ENCODE measurements at regions not wholly inside any gene's neighbourhood (a gene's known extent, or its start where the extent isn't known, plus 50 kb on each side); places are given as distances from the start of the nearest gene placed in this dataset.
"Not testable (repeated sequence)": the region's sequence is repeated elsewhere in the genome, so short reads cannot be mapped to it uniquely, and the experiment has no call there.

DNA sequence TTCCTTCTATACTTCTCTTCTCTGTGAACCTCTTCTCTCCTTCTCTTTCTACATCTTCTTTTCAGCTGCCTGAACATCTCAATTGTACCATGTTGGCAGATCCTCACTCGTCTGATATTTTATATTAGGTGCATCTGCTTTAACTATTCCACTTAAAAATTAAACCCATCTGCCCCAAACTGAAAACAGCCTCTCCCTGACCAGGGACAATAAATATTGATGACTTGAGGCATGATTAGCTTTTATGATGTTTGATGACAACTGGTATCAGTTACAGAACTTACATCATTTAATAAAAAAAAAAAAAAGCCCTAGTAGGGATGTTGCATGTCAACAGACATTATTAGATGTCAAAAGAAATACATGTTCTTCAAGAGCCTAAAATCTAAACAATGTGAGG, 79.8 kb upstream of the HABP2 start:
- DNase-seq = no peak

DNA sequence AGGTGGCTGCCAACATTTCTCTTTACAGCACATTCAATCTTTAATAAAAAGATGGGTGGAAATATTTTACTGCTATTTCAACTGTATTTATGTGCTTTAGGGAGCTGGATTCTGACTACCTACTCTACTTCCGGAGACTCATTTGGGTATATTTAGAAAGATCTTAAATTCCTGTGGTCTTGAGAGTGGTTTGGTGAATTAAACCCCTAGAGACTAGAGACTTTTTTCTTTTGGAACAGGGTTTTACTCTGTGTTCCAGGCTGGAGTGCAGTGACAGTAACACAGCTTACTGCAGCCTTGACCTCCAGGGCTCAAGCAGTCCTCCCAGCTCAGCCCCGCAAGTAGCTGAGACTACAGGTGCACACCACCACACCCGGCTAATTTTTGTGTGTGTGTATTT, 79.0 kb upstream of the HABP2 start:
- no peak for DNase-seq

DNA sequence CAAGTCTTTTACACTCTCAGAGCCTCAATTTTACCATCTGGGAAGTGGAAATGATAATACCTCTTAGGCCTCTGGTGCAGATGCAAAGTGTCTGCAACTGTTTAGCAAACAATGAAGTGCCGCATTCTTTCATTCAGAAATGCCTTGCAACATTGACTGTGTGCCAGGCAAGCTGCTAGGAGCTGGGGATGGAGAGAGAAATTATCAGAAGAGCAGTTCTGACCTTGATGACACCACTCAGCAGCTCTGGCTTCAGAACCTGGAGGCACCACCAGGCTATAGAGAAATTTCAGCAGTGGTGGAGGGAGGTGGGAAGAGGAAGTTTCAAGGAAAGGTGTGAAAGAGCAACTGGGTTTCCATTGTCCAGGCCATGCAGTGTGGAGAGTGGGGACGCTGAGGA, 78.1 kb upstream of the HABP2 start:
- no peak for DNase-seq

DNA sequence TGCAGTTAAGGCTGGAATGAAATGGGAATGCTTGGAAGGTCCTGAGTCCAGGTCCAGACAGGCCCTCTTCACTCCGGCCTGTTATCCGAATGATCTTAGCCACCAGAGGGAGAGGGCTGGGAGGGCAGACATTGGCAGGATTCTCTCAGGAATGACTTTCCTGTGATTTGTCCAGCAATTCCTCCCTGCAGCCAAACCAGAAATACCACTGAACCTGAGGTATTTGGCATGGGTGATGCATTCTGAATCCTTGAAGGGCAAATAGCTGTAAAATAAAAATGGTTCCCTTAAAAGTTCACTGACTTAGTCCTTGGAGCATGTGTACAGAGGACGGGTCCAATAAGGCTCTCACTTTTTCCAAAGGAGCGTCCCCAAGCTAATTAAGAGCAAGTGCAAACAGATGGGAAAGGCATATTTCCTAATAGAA, 77.5 kb upstream of the HABP2 start:
- DNase-seq = no peak

DNA sequence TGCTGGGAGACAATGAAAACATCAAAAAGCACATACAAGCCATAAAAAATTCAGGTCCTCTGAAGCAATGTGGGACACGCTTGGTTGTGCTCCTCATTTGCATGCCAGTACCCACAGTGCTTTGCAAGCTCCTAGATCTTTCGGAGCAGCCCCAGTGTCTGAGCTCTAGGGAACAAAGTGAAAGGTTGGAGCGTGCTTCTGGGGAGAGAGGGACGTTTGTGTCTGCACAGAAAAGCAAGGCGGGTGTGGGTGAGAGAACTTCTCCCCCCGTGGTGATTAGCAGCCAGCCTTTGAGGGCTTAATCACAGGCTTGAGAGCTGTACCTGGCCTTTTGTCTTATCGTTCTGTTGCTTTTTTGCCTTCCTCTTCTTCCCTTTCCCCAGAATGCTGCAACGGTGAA, 76.7 kb upstream of the HABP2 start:
- DNase-seq = no peak

DNA sequence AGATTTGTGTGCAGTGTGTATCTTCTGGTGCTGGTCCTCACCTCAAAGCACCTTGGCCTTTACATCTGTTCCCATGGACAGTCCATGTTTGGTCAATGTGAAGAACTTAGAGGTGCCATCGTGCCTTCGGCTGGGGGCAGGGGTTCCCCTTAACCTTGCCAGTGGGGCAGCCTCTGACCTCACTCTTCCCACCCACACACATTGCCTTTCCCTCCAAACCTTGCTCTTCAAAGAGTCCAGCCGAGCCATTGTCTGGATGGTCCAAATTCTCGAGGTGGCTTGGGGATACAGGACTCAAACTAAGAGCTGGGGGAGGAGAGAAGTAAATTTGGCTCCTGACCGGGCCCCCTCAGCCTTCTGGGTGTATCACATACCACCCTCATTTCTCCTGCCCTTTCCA, 76.2 kb upstream of the HABP2 start:
- no peak for DNase-seq

DNA sequence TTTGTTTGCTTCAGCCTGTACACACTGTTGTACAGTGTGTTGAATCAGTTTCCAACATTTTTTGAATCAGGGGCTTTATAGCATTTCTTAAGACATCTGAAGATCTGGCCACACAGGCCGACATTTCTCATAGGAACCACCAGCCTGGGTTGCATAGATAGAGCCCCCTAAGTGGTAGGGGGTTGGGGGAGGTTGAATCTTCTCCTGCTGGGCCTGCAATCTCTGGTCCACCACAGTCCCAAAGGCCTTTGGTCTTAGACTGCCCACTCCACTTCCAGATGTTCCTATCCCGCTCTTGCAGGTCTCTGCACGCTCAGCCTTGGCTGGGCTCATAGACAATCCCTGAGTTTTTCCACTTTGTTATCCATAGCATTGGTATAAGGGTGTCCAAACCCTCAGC, 75.4 kb upstream of the HABP2 start:
- no peak for DNase-seq

DNA sequence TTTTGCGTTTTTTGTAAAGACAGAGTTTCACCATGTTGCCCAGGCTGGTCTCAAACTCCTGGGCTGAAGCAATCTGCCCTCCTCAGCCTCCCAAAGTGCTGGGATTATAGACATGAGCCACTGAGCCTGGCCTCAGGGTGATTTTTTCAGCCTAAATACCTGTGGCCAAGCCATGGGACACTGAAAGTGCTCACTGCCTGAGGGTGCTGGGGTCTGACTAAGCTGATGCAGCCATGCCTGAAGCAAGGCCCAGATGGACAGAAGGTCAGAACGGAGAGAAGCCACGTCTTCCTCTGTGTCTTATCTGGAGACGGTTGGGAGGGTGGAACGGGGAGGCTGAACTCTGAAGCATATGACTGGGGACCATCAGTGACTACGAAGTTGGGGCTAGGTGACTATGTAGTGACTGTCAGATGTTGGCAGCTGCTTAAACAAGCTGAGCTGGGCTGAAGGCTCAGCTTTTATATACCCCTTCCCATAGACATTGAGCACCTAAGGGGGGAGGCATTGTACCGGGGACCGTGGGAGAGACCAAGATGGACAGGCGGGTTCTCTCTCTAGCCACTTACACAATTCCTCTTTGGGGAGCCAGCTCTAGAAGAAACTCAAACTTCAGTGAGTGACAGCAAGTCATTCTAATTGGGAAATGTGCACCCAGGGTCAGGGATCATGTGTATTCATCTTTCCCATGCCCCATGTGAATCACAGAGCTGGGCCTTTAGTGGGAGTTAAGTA, 73.3 kb upstream of the HABP2 start:
- DNase-seq = no peak

DNA sequence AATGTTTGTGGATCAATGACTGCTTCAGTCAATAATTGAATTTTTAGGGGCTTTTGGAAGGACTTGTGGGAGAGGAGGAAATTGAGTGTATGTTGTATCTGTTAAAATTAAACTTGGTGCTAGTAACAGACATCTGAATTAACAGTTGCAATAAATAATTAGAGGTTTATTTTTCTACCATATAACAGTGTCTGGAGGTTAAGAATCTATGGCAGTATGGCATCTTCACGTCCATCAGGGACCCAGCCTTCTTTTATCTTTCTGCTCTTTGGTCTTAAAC, 72.8 kb upstream of the HABP2 start:
- DNase-seq = no peak

DNA sequence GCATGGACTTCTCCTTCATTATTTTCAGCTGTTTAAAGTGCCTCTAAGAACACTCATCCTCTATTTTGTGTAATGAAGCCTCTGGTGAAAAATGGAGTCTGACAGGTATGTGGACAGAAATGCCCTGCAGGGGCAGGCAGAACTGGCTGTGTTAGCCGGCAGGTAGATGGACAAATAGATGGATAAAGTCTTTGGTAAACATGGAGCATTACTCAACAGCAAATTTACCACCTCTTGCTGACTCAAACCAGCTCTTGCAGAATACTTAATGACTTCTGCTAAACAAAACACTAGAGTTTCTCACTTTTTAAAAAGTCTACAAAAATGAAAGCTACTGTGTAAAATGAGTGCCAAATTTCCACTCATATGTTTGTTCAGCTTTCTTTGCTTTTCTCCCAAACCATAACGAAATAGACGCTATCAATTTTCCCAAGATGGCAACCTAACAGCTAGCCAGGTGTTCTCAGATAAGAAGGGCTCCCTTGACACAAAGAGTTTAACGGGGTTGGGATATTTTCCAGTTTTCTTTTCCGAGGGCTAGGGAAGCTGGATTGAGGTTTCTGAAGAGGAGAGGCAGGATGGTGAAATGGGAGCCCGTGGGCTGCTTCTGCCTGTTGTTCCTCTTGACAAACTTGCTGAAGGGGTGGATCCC, 71.9 kb upstream of the HABP2 start:
- no peak for DNase-seq

DNA sequence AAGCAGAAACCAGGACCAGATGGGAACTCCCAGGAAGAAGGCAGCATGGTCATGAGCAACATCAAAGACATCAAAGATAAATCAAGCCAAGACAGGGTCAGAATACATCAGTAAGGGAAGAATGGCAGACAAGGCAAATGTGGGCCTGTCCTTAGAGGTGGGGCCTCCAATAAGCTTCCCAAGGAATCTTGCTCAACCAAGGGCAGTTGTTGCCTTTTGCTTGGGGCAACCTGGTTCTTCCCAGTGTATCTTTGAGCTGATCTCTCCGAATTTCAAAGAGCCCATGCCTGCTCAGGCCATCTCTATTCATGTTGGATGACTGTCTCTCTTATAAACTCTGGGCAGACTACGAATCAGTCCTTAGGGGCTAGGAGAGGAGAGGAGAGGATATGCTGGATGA, 68.4 kb upstream of the HABP2 start:
- no peak for DNase-seq

DNA sequence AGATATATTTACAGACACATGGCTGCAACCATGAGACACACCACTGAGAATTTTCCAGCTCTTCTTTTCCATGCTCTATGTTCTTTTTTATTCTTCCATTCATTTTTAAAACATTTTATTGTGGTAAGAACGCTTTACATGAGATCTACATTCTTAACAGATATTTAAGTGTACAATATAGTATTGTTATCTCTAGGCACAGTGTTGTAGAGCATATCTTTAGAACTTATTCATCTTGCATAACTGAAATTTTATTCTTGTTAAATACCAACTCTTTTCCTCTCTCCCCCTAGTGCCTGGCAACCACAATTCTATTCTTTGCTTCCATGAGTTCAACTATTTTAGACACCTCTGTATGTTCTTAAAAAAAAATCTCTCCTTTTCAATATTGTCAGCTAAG, 67.1 kb upstream of the HABP2 start:
- DNase-seq = no peak

DNA sequence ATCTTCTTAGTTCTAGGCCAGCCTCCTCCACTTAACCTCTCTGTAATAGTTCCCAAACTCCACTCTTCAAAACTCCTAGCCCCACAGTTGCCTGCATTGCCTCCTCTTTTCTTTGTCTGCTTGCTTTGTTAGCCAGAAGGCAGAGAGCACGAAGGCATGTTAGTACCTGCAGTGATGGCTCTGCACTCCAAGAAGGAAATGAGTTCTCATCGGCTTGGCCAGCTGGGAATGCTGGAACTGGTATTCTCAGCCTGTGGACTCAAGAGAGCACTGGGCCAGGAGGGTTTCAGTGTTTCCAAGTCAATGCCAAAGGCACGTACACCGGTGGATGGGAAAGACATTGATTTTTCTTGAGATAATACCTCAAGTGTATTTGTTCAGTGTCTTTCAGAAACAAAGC, 66.3 kb upstream of the HABP2 start:
- no peak for DNase-seq

DNA sequence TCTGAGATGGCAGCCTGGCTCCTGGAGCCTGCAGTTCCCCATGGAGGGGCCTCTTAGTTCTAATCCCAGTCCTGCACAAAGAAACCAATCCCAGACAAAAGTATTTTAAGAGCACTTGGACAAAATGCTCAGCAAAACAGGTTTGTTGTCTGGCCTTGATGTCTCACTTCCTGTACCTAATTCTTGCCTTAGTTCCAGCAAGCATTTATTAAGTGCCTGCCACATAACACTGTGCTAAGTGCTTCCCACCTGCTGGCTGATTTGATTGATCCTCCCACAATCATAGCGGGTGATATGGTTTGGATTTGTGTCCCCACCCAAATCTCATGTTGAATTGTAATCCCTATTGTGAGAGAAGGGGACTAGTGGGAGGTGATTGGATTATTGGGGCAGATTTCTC, 65.7 kb upstream of the HABP2 start:
- DNase-seq = no peak

DNA sequence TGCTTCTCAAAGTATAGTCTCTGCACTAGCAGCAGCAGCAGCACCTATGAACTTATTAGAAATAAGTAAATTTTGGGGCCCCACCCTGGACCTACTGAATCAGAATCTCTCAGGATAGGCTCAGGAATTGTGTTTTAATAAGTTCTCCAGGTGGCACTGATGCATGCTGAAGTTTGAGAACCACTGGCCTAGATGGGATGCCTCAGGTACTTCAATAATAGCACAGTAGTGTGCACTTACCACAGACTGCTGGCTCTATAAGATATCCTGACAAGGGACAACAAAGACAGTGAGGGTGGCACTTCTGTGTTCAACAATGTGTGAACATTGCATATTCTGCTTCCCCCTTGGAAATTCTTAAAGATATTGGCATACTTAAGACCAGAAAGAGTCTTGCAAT, 64.7 kb upstream of the HABP2 start:
- no peak for DNase-seq

DNA sequence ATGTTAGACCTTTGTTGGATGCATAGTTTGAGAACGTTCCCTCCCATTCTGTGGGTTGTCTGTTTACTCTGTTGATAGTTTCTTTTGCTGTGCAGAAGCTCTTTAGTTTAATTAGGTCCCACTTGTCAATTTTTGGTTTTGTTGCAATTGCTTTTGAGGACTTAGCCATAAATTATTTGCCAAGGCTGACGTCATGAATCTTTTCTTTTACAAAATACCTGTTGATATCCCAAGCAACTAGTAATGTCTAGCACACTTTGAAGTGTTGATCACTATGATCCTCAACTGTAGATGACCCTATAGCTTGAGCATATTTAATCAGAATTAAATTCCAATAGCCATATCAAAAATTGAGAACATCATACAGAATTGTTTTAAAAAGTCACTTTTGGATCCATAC, 63.3 kb upstream of the HABP2 start:
- DNase-seq = not testable (repeated sequence)

DNA sequence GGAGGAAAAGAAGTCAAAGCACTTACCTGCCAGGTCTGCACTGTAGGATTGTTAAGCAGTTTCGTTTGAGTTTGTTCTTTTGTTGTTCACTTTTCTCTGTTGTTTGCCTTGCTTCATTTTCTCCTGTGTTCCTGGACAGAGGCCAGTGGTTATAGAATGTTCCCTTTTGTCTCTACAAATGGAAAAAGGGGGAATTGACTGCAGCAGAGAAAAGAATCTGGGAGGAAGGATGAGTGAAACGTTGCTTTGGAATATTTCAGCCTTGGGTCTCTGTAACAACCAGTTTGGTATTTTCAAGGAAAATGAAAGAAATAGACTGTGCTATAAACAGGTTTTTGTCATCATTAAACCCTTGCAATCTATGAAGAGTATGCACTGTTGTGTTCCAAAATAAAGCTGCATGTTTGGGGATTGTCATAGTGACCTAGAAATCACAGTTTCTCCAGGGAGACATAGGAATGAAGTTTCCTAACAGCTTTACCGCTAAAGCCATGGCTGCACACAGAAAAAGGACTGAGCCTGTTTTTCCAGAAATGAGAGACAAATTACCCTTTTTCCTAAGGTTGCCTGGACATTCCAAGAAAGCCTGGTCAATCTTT, 60.8 kb upstream of the HABP2 start:
- DNase-seq = no peak

DNA sequence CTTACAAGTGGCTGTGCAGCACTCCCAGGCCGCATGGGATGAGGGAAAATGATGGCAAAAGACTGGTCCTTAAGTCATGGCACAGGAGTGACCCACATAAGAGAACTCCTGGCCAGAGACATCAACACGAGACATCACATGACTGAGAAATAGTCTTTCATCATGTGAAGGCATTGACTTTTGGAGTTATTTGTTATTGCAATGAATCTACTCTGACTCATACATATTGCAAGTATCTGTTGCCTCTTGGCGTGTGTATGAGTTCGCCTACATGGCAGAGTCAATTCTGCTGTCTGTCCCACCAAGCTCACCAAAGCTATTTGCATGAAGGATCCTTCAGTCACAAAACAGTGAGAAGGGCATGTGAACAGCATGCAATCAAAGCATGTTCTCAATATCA, 59.7 kb upstream of the HABP2 start:
- DNase-seq = no peak

DNA sequence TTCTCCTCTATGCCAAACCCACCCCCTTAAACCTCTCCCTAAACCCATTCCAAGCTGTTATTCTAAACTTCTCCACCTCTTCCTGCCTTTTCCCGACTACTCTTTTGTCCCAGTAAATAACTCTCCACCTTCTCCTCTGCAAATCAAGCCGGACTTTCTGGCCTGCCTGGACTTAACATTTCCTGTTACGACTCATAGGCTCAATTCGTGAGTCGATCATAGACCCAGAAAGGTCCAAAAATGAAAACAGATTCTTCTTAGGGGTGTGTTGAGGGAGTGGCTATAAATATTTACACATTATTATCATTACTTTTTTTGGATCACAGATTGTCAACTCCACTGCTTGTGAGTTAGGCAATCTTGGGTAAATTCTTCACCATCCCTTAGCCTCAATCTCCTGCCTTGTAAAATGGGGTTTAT, 59.0 kb upstream of the HABP2 start:
- DNase-seq = no peak

DNA sequence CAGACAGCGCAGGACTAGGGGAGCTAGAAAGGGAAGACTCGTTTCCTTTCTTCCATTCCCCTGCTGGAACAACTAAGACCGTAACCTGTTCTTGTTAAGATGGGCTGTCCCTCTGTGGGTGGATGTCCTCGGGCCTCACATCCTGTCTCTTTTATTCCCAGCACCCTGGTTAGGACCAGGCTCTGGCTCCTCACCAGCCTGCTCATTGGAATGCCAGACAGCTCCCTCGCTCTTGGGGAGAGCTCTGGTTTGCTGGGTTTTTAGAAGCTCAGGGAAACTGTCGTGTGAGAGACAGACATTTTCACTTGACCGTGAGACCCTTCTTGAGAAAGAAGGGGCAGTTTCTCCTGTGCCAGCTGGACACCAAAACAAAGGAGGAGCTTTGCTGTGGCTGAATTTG, 58.1 kb upstream of the HABP2 start:
- peak in 1 of 2 donors; percentile 8 for DNase-seq

DNA sequence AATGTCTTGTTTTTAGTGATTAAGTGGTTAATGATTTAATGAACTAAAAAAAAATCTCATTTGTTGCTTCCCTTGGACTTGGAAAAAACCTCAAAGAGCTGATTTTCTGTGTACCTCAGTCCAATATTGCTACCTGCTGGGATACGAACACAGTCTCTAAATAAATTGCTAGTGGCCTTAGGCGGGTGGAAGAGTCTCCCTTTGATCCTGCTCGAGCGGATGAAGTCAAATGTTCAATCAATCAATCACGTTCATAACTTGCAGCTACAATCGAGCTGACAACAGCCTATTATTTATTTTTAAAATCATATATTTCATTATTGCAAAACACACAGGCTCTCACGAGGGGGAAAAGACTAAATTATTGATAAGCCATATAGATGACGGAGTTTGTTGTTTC, 57.3 kb upstream of the HABP2 start:
- no peak for DNase-seq

DNA sequence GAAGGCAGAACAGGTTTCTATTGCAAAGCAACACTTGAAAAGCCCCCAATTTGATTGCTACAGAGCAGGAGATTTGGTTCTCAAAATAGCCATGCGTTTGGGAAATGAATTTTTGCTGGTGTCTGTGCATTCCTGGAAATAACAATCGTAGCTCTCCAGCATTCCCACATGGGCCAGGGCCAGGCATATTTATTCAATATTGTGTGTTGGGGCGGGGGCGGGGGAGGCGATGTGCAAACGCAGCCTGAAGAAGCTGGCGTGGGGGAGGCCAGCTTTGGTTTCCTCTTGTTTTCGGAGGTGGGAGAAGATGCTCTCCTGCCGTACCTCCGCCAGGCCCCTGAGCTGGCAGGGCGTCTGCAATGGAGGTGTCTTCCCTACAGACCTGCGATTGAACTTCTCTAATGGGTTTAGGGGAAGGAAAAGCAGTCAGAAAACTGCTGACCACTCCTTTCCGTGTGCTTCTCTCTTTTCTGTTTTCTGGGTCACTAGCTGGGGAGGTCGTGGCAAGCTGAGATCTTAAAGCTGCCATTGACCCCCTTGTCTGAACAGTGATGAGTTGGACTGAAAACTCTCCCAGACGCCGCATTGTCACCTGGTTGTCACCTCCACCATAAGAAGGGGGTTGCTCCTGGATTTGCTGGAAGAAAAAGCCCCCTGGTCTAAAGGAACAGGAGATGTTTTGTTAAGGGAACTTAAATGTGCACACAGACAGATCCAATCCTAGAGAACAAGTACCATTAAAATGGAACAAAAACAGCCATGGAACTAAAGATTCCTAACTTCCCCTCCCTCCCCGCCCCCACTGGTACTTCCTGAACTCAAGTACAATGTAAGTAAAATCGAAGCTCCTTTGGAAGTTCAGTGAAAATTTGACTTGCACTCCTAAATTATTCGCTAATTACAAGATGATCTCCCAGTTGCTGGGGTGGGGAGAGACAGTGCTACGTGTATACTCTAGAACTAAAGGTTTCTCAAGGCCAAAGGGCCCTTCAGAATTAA, 56.4 kb upstream of the HABP2 start:
- no peak for DNase-seq

DNA sequence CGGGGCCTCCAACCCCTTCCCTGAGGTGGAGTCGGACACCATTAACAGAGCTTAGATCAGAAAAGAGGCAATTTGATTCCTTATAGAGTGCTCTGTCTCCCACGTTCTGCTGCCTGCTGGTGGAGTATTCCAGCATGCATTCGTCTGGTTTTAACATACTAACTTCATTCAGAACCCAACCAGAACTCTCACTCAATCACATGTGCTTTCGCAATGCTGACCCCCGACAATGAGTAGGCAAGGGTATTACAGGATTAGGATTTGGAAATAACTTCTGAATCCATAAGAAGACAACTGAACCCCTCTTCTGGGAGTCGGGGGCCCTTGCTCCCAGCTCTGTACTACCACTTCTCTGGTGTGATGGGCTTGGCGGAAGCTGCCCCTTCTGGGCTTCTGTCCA, 55.7 kb upstream of the HABP2 start:
- DNase-seq = no peak

DNA sequence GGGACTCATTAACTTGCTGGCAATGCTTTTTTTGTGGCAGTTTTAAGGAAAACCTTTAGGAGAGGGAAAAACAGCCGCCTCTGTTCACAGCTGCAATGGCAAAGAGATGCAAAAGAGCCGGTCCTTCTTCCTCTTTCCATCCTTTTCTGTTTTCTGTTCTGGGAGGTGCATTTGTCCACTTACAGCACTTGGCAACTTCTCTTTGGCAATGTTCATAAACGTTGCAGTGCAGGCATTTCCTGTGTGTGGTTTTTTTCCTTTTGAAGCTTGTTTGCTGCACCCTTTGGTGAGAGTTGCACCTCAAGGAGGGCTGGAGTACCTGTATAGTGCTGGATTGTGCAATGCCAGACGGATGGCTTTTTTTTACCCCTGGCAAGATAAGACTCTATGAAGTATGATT, 53.9 kb upstream of the HABP2 start:
- no peak for DNase-seq

Data from hippocampal formation (tissue), 2 donors.